ENCODE measurements at regions not wholly inside any gene's neighbourhood (a gene's known extent, or its start where the extent isn't known, plus 50 kb on each side); places are given as distances from the start of the nearest gene placed in this dataset.
"Not testable (repeated sequence)": the region's sequence is repeated elsewhere in the genome, so short reads cannot be mapped to it uniquely, and the experiment has no call there.

GRCh38 chr15:56808160-56808559 is 74.9 kb upstream of the ZNF280D start:
- DNase-seq: no peak

- no peak for DNase-seq
Measured at GRCh38 chr15:56806148-56806536, 72.8 kb upstream of the ZNF280D start.

- DNase-seq: no peak
Measured at GRCh38 chr15:56805466-56806147, 72.3 kb upstream of the ZNF280D start.

- no peak for DNase-seq
Measured at GRCh38 chr15:56804938-56805337, 71.6 kb upstream of the ZNF280D start.

DNA sequence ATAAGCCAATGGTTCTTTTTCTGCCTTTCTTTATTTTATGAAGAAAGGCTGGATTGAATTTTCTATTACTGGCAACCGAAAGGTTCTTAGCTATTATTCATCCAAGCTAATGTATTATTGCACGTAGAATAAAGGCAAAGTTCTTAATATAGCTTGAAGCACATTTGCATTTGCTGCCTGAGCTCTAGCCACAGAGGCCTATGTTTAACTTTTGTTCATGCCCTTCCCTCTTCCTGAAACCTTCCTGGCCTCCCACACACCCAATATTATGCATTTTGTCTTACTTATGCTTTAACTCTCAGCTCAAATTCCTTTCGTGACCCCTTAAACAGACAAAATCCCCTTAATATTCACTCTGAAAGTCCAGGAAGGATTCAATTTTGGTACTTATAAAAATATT is 71.0 kb upstream of the ZNF280D start:
- DNase-seq: no peak

GRCh38 chr15:56802161-56802560 is 68.9 kb upstream of the ZNF280D start:
- DNase-seq: no peak

- no peak for DNase-seq
Measured at GRCh38 chr15:56798639-56799038, 65.3 kb upstream of the ZNF280D start.

DNA sequence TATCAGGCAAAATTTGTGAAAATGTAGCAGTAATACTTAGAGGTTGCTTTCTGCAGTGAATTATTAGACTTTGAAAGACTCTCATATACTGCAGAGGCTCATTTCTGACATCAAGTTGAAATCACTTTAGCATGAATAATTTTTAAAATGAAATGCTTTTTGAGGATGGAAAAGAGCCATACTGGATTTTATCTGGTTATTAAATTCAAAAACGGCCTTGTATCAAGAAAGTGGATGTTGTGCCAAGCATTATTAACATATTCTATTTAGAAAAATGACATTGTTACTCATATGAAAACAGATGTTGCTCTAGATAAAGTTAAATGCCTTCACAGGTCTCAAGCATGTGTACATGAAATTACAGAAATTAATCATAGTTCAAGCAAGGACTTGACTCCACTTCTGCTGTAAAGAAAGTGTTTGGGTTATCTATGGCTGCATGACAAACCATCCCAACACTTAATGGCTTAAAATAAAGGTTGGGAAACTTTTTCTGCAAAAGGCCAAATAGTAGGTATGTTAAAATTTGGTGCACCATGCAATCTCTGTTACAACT is 64.5 kb upstream of the ZNF280D start:
- no peak for DNase-seq

DNA sequence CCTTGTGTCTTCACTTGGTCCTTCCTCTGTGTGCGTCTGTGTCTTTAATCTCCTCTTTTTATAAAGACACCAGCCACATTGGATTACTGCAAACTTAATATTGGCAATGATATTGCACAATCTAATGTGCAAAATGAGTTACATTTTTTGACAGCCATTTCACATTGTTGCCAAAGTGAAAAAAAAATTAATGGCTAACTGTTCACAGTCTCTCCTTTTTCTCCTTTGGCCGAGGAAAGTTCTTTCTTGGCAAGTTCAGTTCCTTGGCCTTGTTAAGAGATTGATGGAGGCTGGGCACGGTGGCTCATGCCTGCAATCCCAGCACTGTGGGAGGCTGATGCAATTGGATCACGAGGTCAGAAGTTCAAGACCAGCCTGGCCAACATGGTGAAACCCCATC is 62.2 kb upstream of the ZNF280D start:
- no peak for DNase-seq

- DNase-seq: no peak
Measured at GRCh38 chr15:56794553-56795329, 61.4 kb upstream of the ZNF280D start.

DNA sequence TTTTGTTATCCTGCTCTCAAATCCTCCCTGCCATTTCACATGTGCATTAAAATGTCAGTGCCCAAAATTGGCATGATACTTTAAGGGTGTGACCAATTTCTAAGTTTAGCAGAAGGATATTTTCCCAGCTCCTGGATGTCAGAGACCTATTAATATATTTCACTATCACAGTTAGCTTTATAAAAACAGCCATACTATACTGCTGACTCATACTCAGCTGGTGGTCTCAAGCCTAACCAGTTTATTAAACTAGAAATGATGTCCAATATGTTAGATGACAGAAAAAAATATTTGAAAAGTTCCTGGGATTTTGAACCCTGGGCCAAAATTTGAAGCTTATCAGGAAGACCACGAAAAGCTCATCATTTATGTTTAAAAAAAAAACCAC is 60.9 kb upstream of the ZNF280D start:
- no peak for DNase-seq

GRCh38 chr15:56792211-56792610 is 58.9 kb upstream of the ZNF280D start:
- no peak for DNase-seq

DNA sequence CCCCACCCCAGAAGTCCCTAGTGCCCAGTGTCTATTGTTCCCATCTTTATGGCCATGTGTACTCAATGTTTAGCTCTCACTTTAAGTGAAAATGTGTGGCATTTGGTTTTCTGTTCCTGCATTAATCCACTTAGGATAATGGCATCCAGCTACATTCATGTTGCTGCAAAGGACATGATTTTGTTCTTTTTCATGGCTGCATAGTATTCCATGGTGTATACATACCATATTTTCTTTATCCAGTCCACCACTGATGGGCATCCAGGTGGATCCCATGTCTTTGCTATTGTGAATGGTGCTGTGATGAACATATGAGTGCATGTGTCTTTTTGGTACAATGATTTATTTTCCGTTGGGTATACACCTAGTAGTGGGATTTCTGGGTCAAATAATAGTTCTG is 58.2 kb upstream of the ZNF280D start:
- not testable (repeated sequence) for DNase-seq

DNA sequence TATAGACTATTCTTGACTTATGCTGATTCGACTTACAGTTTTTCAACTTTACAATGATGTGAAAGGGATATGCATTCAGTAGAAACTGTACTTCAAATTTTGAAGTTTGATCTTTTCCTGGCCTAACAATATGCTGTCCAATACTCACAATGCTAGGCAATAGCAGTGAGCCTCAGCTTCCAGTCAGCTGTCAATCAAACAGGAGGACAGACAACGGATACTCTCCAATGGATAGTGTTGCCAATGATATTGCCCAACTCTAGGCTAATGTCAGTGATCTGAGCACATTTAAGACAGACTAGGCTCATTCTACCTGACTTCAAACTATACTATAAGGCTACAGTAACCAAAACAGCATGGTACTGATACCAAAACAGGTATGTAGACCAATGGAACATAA is 55.0 kb upstream of the ZNF280D start:
- DNase-seq: no peak

- no peak for DNase-seq
Measured at GRCh38 chr15:56786966-56787365, 53.7 kb upstream of the ZNF280D start.

DNA sequence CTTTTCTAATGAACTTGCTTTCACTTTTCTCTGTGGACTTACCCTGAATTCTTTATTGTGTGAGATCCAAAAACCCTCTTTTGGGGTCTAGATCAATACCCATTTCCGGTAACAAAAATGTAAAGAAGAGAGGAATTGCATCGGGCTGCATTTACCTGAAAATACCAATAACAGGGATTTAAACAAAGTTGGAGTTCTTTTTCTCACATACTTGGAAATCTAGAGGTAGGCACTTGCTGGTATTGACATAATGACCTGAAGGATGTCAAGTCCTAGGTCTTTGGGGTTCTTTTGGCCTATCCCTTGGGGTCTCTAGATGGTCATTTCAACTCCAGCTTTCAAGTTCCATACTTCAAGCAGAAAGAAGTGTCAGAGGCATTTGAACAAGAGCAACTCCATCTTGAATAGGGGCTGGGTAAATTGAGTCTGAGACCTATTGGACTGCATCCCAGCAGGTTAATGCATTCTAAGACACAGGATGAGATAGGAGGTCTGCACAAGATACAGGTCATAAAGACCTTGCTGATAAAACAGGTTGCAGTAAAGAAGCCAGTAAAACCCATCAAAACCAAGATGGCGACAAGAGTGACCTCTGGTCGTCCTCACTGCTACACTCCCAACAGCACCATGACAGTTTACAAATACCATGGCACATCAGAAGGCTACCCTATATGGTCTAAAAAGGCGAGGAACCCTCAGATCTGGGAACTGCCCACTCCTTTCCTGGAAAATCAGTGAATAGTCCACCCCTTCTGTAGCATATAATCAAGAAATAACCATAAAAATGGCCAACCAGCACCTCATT is 50.8 kb upstream of the ZNF280D start:
- no peak for DNase-seq

DNA sequence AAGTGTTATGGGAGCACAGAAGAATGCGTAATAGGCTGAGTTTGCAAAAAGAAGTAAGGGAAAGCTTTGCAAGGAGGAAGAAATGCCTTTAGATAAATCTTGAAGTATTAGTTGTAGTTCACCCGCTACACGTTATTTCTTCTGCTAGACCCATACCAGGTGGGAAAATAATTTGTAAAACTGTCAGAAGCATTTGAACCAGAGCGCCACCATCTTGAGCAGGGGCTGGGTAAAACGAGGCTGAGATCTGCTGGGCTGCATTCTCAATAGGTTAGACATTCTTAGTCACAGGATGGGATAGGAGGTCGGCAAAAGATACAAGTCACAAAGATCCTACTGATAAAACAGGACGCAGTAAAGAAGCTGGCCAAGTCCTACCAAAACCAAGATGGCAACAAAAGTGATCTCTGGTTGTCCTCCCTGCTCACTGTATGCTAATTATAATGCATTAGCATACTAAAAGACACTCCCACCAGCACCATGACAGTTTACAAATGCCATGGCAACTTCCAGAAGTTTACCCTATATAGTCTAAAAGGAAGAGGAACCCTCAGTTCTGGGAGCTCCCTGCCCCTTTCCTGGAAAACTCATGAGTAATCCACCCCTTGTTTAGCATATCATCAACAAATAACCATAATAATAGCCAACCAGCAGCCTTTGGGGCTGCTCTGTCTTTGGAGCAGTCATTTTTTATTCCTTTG is 50.0 kb upstream of the ZNF280D start:
- no peak for DNase-seq
